DLD1 (cell line): ENCODE measurements at regions not wholly inside any gene's neighbourhood (a gene's known extent, or its start where the extent isn't known, plus 50 kb on each side); places are given as distances from the start of the nearest gene placed in this dataset.
"Not testable (repeated sequence)": the region's sequence is repeated elsewhere in the genome, so short reads cannot be mapped to it uniquely, and the experiment has no call there.

Source experiments
- in situ Hi-C: cut with HindIII; loops from 2 replicates; pipeline ENCODE4 v1.10.0; 2017; ENCODE audit warnings: low sequenced_read_pairs

- in situ Hi-C loops: no loop called here
Measured at GRCh38 chr6:120274547-120274946, 925.0 kb upstream of the MAN1A1 start.

GRCh38 chr6:120273411-120273810 is 923.9 kb upstream of the MAN1A1 start:
- in situ Hi-C loops: no loop called here

GRCh38 chr6:120272038-120272437 is 922.5 kb upstream of the MAN1A1 start:
- in situ Hi-C loops: no loop called here

GRCh38 chr6:120268256-120268655 is 918.7 kb upstream of the MAN1A1 start:
- in situ Hi-C loops: not testable (repeated sequence)

GRCh38 chr6:120262354-120262753 is 912.8 kb upstream of the MAN1A1 start:
- in situ Hi-C loops: no loop called here

GRCh38 chr6:120260636-120261035 is 911.1 kb upstream of the MAN1A1 start:
- in situ Hi-C loops: no loop called here

GRCh38 chr6:120254651-120255050 is 905.1 kb upstream of the MAN1A1 start:
- in situ Hi-C loops: no loop called here

GRCh38 chr6:120248451-120248850 is 898.9 kb upstream of the MAN1A1 start:
- in situ Hi-C loops: no loop called here

- in situ Hi-C loops: no loop called here
Measured at GRCh38 chr6:120237221-120237620, 887.7 kb upstream of the MAN1A1 start.

- in situ Hi-C loops: no loop called here
Measured at GRCh38 chr6:120230008-120230407, 880.4 kb upstream of the MAN1A1 start.

- in situ Hi-C loops: no loop called here
Measured at GRCh38 chr6:120228297-120228696, 878.7 kb upstream of the MAN1A1 start.

GRCh38 chr6:120219339-120219738 is 869.8 kb upstream of the MAN1A1 start:
- in situ Hi-C loops: no loop called here

GRCh38 chr6:120214088-120214499 is 864.5 kb upstream of the MAN1A1 start:
- in situ Hi-C loops: no loop called here

- in situ Hi-C loops: no loop called here
Measured at GRCh38 chr6:120211955-120212792, 862.6 kb upstream of the MAN1A1 start.

- in situ Hi-C loops: no loop called here
Measured at GRCh38 chr6:120202878-120203277, 853.3 kb upstream of the MAN1A1 start.

GRCh38 chr6:120200853-120201252 is 851.3 kb upstream of the MAN1A1 start:
- in situ Hi-C loops: no loop called here

- in situ Hi-C loops: no loop called here
Measured at GRCh38 chr6:120198033-120198432, 848.5 kb upstream of the MAN1A1 start.

- in situ Hi-C loops: no loop called here
Measured at GRCh38 chr6:120186080-120186479, 836.5 kb upstream of the MAN1A1 start.

GRCh38 chr6:120173250-120173649 is 823.7 kb upstream of the MAN1A1 start:
- in situ Hi-C loops: no loop called here

- in situ Hi-C loops: no loop called here
Measured at GRCh38 chr6:120164531-120164930, 815.0 kb upstream of the MAN1A1 start.

GRCh38 chr6:120157873-120158272 is 808.3 kb upstream of the MAN1A1 start:
- in situ Hi-C loops: no loop called here

GRCh38 chr6:120147071-120147871 is 797.7 kb upstream of the MAN1A1 start:
- in situ Hi-C loops: no loop called here
